Transverse colon (tissue), 4 donors: ENCODE measurements at regions not wholly inside any gene's neighbourhood (a gene's known extent, or its start where the extent isn't known, plus 50 kb on each side); places are given as distances from the start of the nearest gene placed in this dataset.

Experiments used
- POLR2AphosphoS5 ChIP-seq, 3 donors: sonication (generic); formaldehyde crosslinking; IDR thresholded peaks; one replicate each; pipeline ENCODE4 v1.6.1; 2016; ENCODE audit warnings: antibody characterized with exemption in 3 of 3
- TF ChIP-seq, protein P1 (sequence below), 5 experiments: fragments of 200-600 bp in 3 of 5; fragments of 450-650 bp in 2 of 5; sonication (generic) in 3 of 5; IDR thresholded peaks; 1 replicate in 2 of 5; 2 replicates in 3 of 5; pipeline ENCODE4 v1.5.1; 2016 to 2017; ENCODE audit warnings: antibody characterized with exemption in 5 of 5, inconsistent platforms in 3 of 5, mild to moderate bottlenecking in 2 of 5, moderate library complexity in 1 of 5

DNA sequence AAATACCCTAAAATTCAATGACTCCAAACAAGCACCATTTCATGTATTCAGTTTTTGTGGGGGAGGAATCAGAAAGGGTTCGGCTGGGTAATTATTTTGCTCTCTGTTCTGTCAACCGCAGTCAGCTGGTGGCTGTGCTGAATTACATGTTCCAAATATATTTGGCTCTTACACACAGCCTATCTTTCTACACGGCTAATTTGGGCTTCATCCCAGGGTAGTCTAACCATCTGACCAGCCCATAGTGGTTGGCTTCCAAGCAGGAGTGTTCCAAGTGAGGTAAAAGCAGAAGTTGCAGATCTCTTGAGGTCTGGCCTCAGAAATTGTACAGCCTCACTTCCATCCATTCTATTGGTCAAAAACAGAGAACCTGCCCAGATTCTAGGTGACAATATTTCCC, 760.8 kb upstream of the SEMA6D start:
- TF ChIP-seq, protein P1, sequence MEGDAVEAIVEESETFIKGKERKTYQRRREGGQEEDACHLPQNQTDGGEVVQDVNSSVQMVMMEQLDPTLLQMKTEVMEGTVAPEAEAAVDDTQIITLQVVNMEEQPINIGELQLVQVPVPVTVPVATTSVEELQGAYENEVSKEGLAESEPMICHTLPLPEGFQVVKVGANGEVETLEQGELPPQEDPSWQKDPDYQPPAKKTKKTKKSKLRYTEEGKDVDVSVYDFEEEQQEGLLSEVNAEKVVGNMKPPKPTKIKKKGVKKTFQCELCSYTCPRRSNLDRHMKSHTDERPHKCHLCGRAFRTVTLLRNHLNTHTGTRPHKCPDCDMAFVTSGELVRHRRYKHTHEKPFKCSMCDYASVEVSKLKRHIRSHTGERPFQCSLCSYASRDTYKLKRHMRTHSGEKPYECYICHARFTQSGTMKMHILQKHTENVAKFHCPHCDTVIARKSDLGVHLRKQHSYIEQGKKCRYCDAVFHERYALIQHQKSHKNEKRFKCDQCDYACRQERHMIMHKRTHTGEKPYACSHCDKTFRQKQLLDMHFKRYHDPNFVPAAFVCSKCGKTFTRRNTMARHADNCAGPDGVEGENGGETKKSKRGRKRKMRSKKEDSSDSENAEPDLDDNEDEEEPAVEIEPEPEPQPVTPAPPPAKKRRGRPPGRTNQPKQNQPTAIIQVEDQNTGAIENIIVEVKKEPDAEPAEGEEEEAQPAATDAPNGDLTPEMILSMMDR (IDR thresholded peaks at IDR 0.05), result no peak
- TF ChIP-seq POLR2AphosphoS5 (IDR thresholded peaks at IDR 0.05), result no peak
